SK-N-SH (cell line): ENCODE measurements at regions not wholly inside any gene's neighbourhood (a gene's known extent, or its start where the extent isn't known, plus 50 kb on each side); places are given as distances from the start of the nearest gene placed in this dataset.

Experiments
- CTCF ChIA-PET: fragments of 300-600, 350-600 bp; formaldehyde crosslinking; extraction: SDS; loops from one replicate; lab custom pipeline; 2021; lab: Yijun Ruan, JAX
- POLR2A ChIA-PET: fragments of 350-600 bp; sonication (Branson Sonifier 250); formaldehyde crosslinking; extraction: SDS; loops from one replicate; lab custom pipeline; 2020; ENCODE audit warnings: antibody characterized with exemption, inconsistent platforms; lab: Yijun Ruan, JAX
- DNase-seq: peaks from one replicate; pipeline ENCODE4 v3.0.0; 2012
- H2AFZ ChIP-seq: fragments of 200-600 bp; sonication (generic); 2 replicates; pipeline ENCODE4 v1.8.1; 2016; ENCODE audit warnings: antibody characterized with exemption, mild to moderate bottlenecking, low read depth
- H3F3A ChIP-seq: fragments of 200-600 bp; sonication (generic); replicated peaks from 2 replicates; pipeline ENCODE3; 2016; ENCODE audit warnings: antibody characterized with exemption, mild to moderate bottlenecking; ENCODE audit not compliant: insufficient read depth
- H3K27ac ChIP-seq, 2 experiments: fragments of 200-500 bp in 1 of 2; fragments of 200-600 bp in 1 of 2; sonication (Bioruptor generic) in 1 of 2; sonication (generic), shearing (Covaris generic) in 1 of 2; 2 replicates each; pipeline versions ENCODE4 v1.5.1 to v1.6.1; 2014 to 2016; ENCODE audit warnings: low read depth in 2 of 2, inconsistent platforms in 1 of 2, low read length in 1 of 2, mild to moderate bottlenecking in 1 of 2, mixed read lengths in 1 of 2
- H3K27me3 ChIP-seq: fragments of 200-600 bp; sonication (generic), shearing (Covaris generic); 2 replicates; pipeline ENCODE4 v1.6.1; 2016; ENCODE audit warnings: mixed run types; ENCODE audit not compliant: insufficient read depth
- H3K36me3 ChIP-seq, 2 experiments: fragments of 200-500 bp in 1 of 2; fragments of 200-600 bp in 1 of 2; sonication (Bioruptor generic) in 1 of 2; sonication (generic) in 1 of 2; replicated peaks in 1 of 2; 2 replicates each; pipeline versions ENCODE3 to v1.5.1; 2014 to 2016; ENCODE audit warnings: low read length in 1 of 2, mild to moderate bottlenecking in 1 of 2; ENCODE audit not compliant: insufficient read depth in 2 of 2, control insufficient read depth in 1 of 2
- H3K4me1 ChIP-seq, 2 experiments: fragments of 200-500 bp in 1 of 2; fragments of 200-600 bp in 1 of 2; sonication (Bioruptor generic) in 1 of 2; sonication (generic), shearing (Covaris generic) in 1 of 2; 2 replicates each; pipeline versions ENCODE4 v1.5.1 to v1.6.1; 2014 to 2016; ENCODE audit warnings: low read depth in 1 of 2, low read length in 1 of 2, mixed run types in 1 of 2; ENCODE audit not compliant: insufficient read depth in 2 of 2, control insufficient read depth in 1 of 2
- H3K4me2 ChIP-seq: fragments of 200-600 bp; sonication (generic), shearing (Covaris generic); 2 replicates; pipeline ENCODE4 v1.6.1; 2017; ENCODE audit warnings: mixed run types
- H3K4me3 ChIP-seq, 2 experiments: fragments of 200-500 bp in 1 of 2; fragments of 200-600 bp in 1 of 2; sonication (Bioruptor generic) in 1 of 2; sonication (generic), shearing (Covaris generic) in 1 of 2; 2 replicates each; pipeline versions ENCODE4 v1.5.1 to v1.8.1; 2014 to 2016; ENCODE audit warnings: low read depth in 2 of 2, inconsistent platforms in 1 of 2, low read length in 1 of 2, mild to moderate bottlenecking in 1 of 2, mixed read lengths in 1 of 2, moderate library complexity in 1 of 2
- H3K79me2 ChIP-seq: fragments of 200-600 bp; sonication (generic); 2 replicates; pipeline ENCODE4 v1.8.1; 2017; ENCODE audit warnings: mild to moderate bottlenecking; ENCODE audit not compliant: insufficient read depth
- H3K9ac ChIP-seq: fragments of 200-600 bp; sonication (generic); 2 replicates; pipeline ENCODE4 v1.6.1; 2017; ENCODE audit warnings: mixed run types
- H3K9me2 ChIP-seq: fragments of 200-600 bp; sonication (generic); 2 replicates; pipeline ENCODE4 v1.6.1; 2017; ENCODE audit warnings: mixed run types
- H3K9me3 ChIP-seq: fragments of 200-600 bp; sonication (generic); 2 replicates; pipeline ENCODE4 v1.6.1; 2017; ENCODE audit warnings: mixed run types, mild to moderate bottlenecking, moderate library complexity
- H4K20me1 ChIP-seq: fragments of 200-600 bp; sonication (generic); 2 replicates; pipeline ENCODE4 v1.6.1; 2017; ENCODE audit warnings: mild to moderate bottlenecking, mixed run types; ENCODE audit not compliant: insufficient read depth
- CHD2 ChIP-seq: fragments of 150-350 bp; IDR thresholded peaks from 2 replicates; pipeline ENCODE4 v1.6.1; 2018; ENCODE audit warnings: low read length; ENCODE audit not compliant: partially characterized antibody
- CTCF ChIP-seq: fragments of 200-600 bp; sonication (generic); IDR thresholded peaks from 2 replicates; pipeline ENCODE4 v1.6.1; 2017; ENCODE audit warnings: antibody characterized with exemption, mild to moderate bottlenecking, moderate library complexity
- ELF1 ChIP-seq: IDR thresholded peaks from 2 replicates; pipeline ENCODE4 v1.4.0; 2012
- EP300 ChIP-seq, 2 experiments: IDR thresholded peaks; 2 replicates each; pipeline versions ENCODE4 v1.4.0 to v1.6.1; 2012; ENCODE audit warnings: borderline replicate concordance in 1 of 2, low read depth in 1 of 2, low read length in 1 of 2
- EZH2phosphoT487 ChIP-seq: fragments of 200-600 bp; sonication (generic); IDR thresholded peaks from 2 replicates; pipeline ENCODE4 v1.6.1; 2017; ENCODE audit warnings: low read depth, mixed run types, mild to moderate bottlenecking, antibody characterized with exemption, moderate library complexity, borderline replicate concordance
- FOSL2 ChIP-seq: IDR thresholded peaks from 2 replicates; pipeline ENCODE4 v1.4.0; 2012; ENCODE audit warnings: low read depth, mild to moderate bottlenecking, moderate library complexity, borderline replicate concordance
- FOXJ3 ChIP-seq: sonication (generic); formaldehyde crosslinking; IDR thresholded peaks from 2 replicates; pipeline ENCODE4 v1.5.1; 2020; ENCODE audit warnings: mild to moderate bottlenecking, missing genetic modification reagents
- GATA2 ChIP-seq: sonication (generic); formaldehyde crosslinking; IDR thresholded peaks from 2 replicates; pipeline ENCODE4 v1.5.0; 2020; ENCODE audit warnings: mild to moderate bottlenecking, missing genetic modification reagents
- IRF3 ChIP-seq: fragments of 150-350 bp; IDR thresholded peaks from 2 replicates; pipeline ENCODE4 v1.6.1; 2016; ENCODE audit warnings: mild to moderate bottlenecking, low read depth, low read length
- JUND ChIP-seq: IDR thresholded peaks from 2 replicates; pipeline ENCODE4 v1.4.0; 2012
- MXI1 ChIP-seq: IDR thresholded peaks from 2 replicates; pipeline ENCODE4 v1.6.1; 2012; ENCODE audit warnings: mild to moderate bottlenecking, low read depth, low read length, improper control_type of control experiment
- NFIC ChIP-seq: IDR thresholded peaks from 2 replicates; pipeline ENCODE4 v1.4.0; 2012; ENCODE audit warnings: borderline replicate concordance
- PBX3 ChIP-seq: IDR thresholded peaks from 2 replicates; pipeline ENCODE4; 2012
- POLR2AphosphoS5 ChIP-seq: IDR thresholded peaks from 2 replicates; pipeline ENCODE4 v1.6.1; 2012; ENCODE audit warnings: low read depth, low read length
- RCOR1 ChIP-seq: fragments of 150-350 bp; IDR thresholded peaks from 2 replicates; pipeline ENCODE4 v1.6.1; 2017; ENCODE audit warnings: antibody characterized with exemption, low read length
- RXRA ChIP-seq: IDR thresholded peaks from 2 replicates; pipeline ENCODE4 v1.4.0; 2012; ENCODE audit warnings: low read depth, mild to moderate bottlenecking, borderline replicate concordance
- SIN3A ChIP-seq: IDR thresholded peaks from 2 replicates; pipeline ENCODE4 v1.6.1; 2012; ENCODE audit warnings: low read depth, mild to moderate bottlenecking, low read length, moderate library complexity, borderline replicate concordance
- SMC3 ChIP-seq: IDR thresholded peaks from 2 replicates; pipeline ENCODE4 v1.6.1; 2012; ENCODE audit warnings: low read depth, low read length, improper control_type of control experiment
- TAF1 ChIP-seq: IDR thresholded peaks from 2 replicates; pipeline ENCODE4 v1.6.1; 2012; ENCODE audit warnings: low read depth, mild to moderate bottlenecking, low read length, moderate library complexity, borderline replicate concordance
- TEAD4 ChIP-seq: IDR thresholded peaks from 2 replicates; pipeline ENCODE4 v1.4.0; 2012; ENCODE audit warnings: mild to moderate bottlenecking, borderline replicate concordance; ENCODE audit not compliant: insufficient read depth
- USF1 ChIP-seq: IDR thresholded peaks from 2 replicates; pipeline ENCODE4 v1.4.0; 2012; ENCODE audit warnings: low read depth, borderline replicate concordance
- USF2 ChIP-seq: fragments of 150-350 bp; IDR thresholded peaks from 2 replicates; pipeline ENCODE4 v1.6.1; 2017; ENCODE audit warnings: antibody characterized with exemption, low read length, low read depth, borderline replicate concordance
- ZBTB33 ChIP-seq: IDR thresholded peaks from 2 replicates; pipeline ENCODE4 v1.4.0; 2012; ENCODE audit warnings: low read depth, borderline replicate concordance
- WGBS: methylation state at CpG from one replicate; pipeline ENCODE4 v1.1.6; 2017; ENCODE audit warnings: low lambda C conversion rate; 5-methylcytosine and 5-hydroxymethylcytosine counted together

GRCh38 chr3:85180-85579 lies 111.4 kb upstream of the CHL1 start:
- no peaks in the 10 kb centered on the region for H3K9me3 ChIP-seq
- H3K4me3 ChIP-seq, result no peak overlapping the region
- no peaks in the 10 kb centered on the region for H3K9me2 ChIP-seq
- H3K36me3 ChIP-seq, result no peaks in the 10 kb centered on the region
- WGBS, result 5% methylated on average over 2 of the region's 2 CpGs
- H3K4me1 ChIP-seq, result peaks cover 0 to 5% of the 10 kb centered on the region in 2 experiments; a peak in 1 of 4 replicates
- no peaks in the 10 kb centered on the region for H4K20me1 ChIP-seq
- no peak for TF ChIP-seq SIN3A
- peak; percentile 24; the same call in 1 of the 2 replicates for TF ChIP-seq GATA2 (CRISPR knock-in tag)
- no peak for TF ChIP-seq ZBTB33
- no peak for TF ChIP-seq TAF1
- no peak for TF ChIP-seq POLR2AphosphoS5
- no peak for TF ChIP-seq TEAD4
- TF ChIP-seq RCOR1, result 0 out of 2 replicates have a peak, but pooled peaks have one; percentile 37
- no peak for TF ChIP-seq SMC3
- no peak for TF ChIP-seq NFIC
- no peak for TF ChIP-seq IRF3
- TF ChIP-seq FOXJ3 (CRISPR knock-in tag), result no peak
- no peak for TF ChIP-seq RXRA
- TF ChIP-seq JUND, result no peak
- no peak for TF ChIP-seq USF1
- TF ChIP-seq USF2, result no peak
- TF ChIP-seq CHD2, result no peak
- TF ChIP-seq EP300 (IDR thresholded peaks at IDR 0.05; ENCODE audit: borderline replicate concordance in 1 of 2, low read depth in 1 of 2, low read length in 1 of 2), result peak in 1 of 2 experiments; percentile 47; a peak in 1 of 4 replicates
- TF ChIP-seq MXI1, result no peak
- no peak for TF ChIP-seq EZH2phosphoT487
- no peak for TF ChIP-seq ELF1
- no peak for TF ChIP-seq CTCF
- TF ChIP-seq FOSL2, result no peak
- TF ChIP-seq PBX3, result no peak
- H3K79me2 ChIP-seq, result no peaks in the 10 kb centered on the region
- no peaks in the 10 kb centered on the region for H3K27me3 ChIP-seq
- H3K27ac ChIP-seq, result no peak overlapping the region
- H3K4me2 ChIP-seq, result no peak overlapping the region
- CTCF ChIA-PET, result interaction anchor here (1.3 kb wide), 1 partner anchor 269 kb away, joined by 3 read pairs; no protein-coding TSS in a partner anchor
- DNase-seq, result peak; percentile 20
- POLR2A ChIA-PET, result interaction anchor here (0.6 kb wide), 1 partner anchor 95 kb away, joined by 3 read pairs; no protein-coding TSS in a partner anchor
- H2AFZ ChIP-seq, result no peak overlapping the region
- no peak overlapping the region for H3K9ac ChIP-seq
- no peaks in the 10 kb centered on the region for H3F3A ChIP-seq
